T-helper 1 cell treated with Interleukin-12 subunit alpha and Interleukin-12 subunit beta and Interleukin-4 antibody, amounts not matched to agents 30 μg/mL and 1 μg/mL, for 36 hours (primary cell): ENCODE measurements at regions not wholly inside any gene's neighbourhood (a gene's known extent, or its start where the extent isn't known, plus 50 kb on each side); places are given as distances from the start of the nearest gene placed in this dataset.
"Not testable (repeated sequence)": the region's sequence is repeated elsewhere in the genome, so short reads cannot be mapped to it uniquely, and the experiment has no call there.

ENCODE experiments used
- H3K27ac Mint-ChIP-seq: one replicate; pipeline ENCODE4 v1.8.0; 2021; ENCODE audit warnings: mild to moderate bottlenecking, mixed read lengths
- H3K27me3 Mint-ChIP-seq: one replicate; pipeline ENCODE4 v1.8.0; 2021; ENCODE audit warnings: low read depth, mixed read lengths
- H3K36me3 Mint-ChIP-seq: one replicate; pipeline ENCODE4 v1.8.0; 2021; ENCODE audit warnings: low read depth, mixed read lengths
- H3K4me1 Mint-ChIP-seq: one replicate; pipeline ENCODE4 v1.8.0; 2021; ENCODE audit warnings: low read depth, mixed read lengths
- H3K4me3 Mint-ChIP-seq: one replicate; pipeline ENCODE4 v1.8.0; 2021; ENCODE audit warnings: mild to moderate bottlenecking, moderate library complexity, mixed read lengths
- H3K9me3 Mint-ChIP-seq: one replicate; pipeline ENCODE4 v1.8.0; 2021; ENCODE audit warnings: mixed read lengths

GRCh38 chr6:156590482-156590881 lies 186.7 kb upstream of the ARID1B start:
- Mint-ChIP-seq H3K4me1 (no peaks in the 10 kb centered on the region), H3K27ac (no peak overlapping the region), H3K4me3 (no peak overlapping the region), H3K27me3 (peaks cover 9% of the 10 kb centered on the region), H3K36me3 (no peaks in the 10 kb centered on the region), H3K9me3 (no peaks in the 10 kb centered on the region)

DNA sequence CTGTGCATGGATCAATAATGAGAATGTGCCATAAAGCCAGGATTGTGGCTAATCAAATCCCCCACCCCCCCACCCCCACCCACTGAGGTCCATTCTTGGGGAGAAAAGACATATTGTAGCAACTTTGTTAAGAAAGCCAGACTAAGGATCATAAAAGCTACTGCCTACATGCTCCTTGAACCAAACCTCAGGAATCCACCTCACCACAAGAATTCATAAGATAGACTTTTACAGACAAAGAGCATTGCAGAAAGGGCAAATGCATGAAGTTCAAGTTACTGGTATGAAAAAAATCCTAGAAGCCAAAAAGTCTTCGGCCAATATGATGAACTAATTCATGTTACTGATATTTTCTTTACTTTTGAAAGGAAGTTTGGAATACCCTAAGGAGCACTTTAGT lies 187.9 kb upstream of the ARID1B start:
- peaks cover 9% of the 10 kb centered on the region for H3K27me3 Mint-ChIP-seq
- no peaks in the 10 kb centered on the region for H3K36me3 Mint-ChIP-seq
- H3K4me1 Mint-ChIP-seq = no peaks in the 10 kb centered on the region
- H3K9me3 Mint-ChIP-seq = no peaks in the 10 kb centered on the region
- H3K4me3 Mint-ChIP-seq = no peak overlapping the region
- H3K27ac Mint-ChIP-seq = no peak overlapping the region

GRCh38 chr6:156587751-156588301 lies 189.4 kb upstream of the ARID1B start:
- Mint-ChIP-seq H3K9me3 (no peaks in the 10 kb centered on the region), H3K27me3 (peaks cover 9% of the 10 kb centered on the region), H3K27ac (no peak overlapping the region), H3K4me1 (no peaks in the 10 kb centered on the region), H3K36me3 (no peaks in the 10 kb centered on the region), H3K4me3 (no peak overlapping the region)

- Mint-ChIP-seq H3K9me3 (no peaks in the 10 kb centered on the region), H3K36me3 (no peaks in the 10 kb centered on the region), H3K4me1 (no peaks in the 10 kb centered on the region), H3K4me3 (no peak overlapping the region), H3K27me3 (peaks cover 5% of the 10 kb centered on the region), H3K27ac (no peak overlapping the region)
Measured at GRCh38 chr6:156587071-156587470, 190.1 kb upstream of the ARID1B start.

- Mint-ChIP-seq H3K4me1 (no peaks in the 10 kb centered on the region), H3K27ac (no peak overlapping the region), H3K27me3 (no peaks in the 10 kb centered on the region)
Measured at GRCh38 chr6:156585859-156586258, 191.3 kb upstream of the ARID1B start.

GRCh38 chr6:156584121-156584520 lies 193.1 kb upstream of the ARID1B start:
- H3K4me1 Mint-ChIP-seq, H3K27ac Mint-ChIP-seq, H3K9me3 Mint-ChIP-seq, H3K27me3 Mint-ChIP-seq, H3K4me3 Mint-ChIP-seq, H3K36me3 Mint-ChIP-seq: not testable (repeated sequence)

More at GRCh38 chr6:156585859-156586258, 191.3 kb upstream of the ARID1B start:
- Mint-ChIP-seq H3K36me3 (no peaks in the 10 kb centered on the region), H3K4me3 (no peak overlapping the region), H3K9me3 (no peaks in the 10 kb centered on the region)

GRCh38 chr6:156583083-156583482 lies 194.1 kb upstream of the ARID1B start:
- Mint-ChIP-seq H3K27me3 (no peaks in the 10 kb centered on the region), H3K36me3 (peaks cover 1% of the 10 kb centered on the region), H3K9me3 (peaks cover 14% of the 10 kb centered on the region), H3K27ac (no peak overlapping the region), H3K4me1 (no peaks in the 10 kb centered on the region), H3K4me3 (no peak overlapping the region)

DNA sequence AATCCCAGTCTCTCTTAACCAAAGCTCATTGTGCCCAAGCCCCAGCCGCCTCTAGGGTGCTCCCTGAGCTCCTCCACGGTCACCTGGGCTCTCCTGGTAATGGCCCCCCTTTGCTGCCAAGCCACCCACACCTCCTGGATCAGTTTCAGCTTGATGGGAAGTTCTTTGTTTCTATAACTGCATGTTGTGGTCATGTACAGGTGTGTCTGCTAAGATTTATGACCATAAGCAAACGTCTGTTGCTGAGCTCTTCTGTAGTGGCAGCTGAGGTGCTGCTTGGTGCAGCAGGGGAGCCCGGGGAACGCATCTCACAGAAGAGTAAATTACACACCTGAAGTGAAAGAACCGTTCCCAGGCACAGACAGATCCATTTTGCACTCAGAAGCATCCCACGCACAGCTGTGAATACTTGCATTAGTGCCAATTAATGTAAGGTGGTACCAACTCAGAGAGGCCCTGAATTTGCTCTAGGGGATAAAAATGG lies 194.6 kb upstream of the ARID1B start:
- Mint-ChIP-seq H3K4me1 (no peaks in the 10 kb centered on the region), H3K36me3 (peaks cover 1% of the 10 kb centered on the region), H3K27ac (no peak overlapping the region), H3K27me3 (no peaks in the 10 kb centered on the region), H3K9me3 (peaks cover 19% of the 10 kb centered on the region), H3K4me3 (no peak overlapping the region)

DNA sequence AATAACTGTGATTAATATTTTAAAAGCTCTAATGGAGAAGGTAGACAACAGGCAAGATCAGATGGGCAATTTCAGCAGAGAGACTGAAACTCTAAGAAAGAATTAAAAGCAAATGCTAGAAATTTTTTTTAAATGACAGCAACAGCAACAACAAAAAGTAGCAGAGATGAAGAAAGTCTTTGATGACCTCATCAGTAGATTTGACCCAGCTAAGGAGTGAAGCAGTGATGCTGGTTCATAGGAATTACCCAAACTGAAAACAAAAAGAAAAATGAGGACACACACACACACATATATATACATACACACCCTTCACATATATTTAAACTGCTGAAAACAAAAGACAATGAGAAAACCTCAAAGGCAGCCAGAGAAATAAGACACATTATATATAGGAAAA lies 197.6 kb upstream of the ARID1B start:
- Mint-ChIP-seq H3K4me3 (no peak overlapping the region), H3K4me1 (no peaks in the 10 kb centered on the region), H3K27me3 (no peaks in the 10 kb centered on the region), H3K36me3 (peaks cover 1% of the 10 kb centered on the region), H3K27ac (no peak overlapping the region), H3K9me3 (peaks cover 27% of the 10 kb centered on the region)

- Mint-ChIP-seq H3K36me3 (peaks cover 1% of the 10 kb centered on the region), H3K27ac (no peak overlapping the region), H3K9me3 (peaks cover 27% of the 10 kb centered on the region), H3K4me1 (no peaks in the 10 kb centered on the region), H3K4me3 (no peak overlapping the region), H3K27me3 (no peaks in the 10 kb centered on the region)
Measured at GRCh38 chr6:156577749-156578148, 199.4 kb upstream of the ARID1B start.

GRCh38 chr6:156575361-156575760 lies 201.8 kb upstream of the ARID1B start:
- Mint-ChIP-seq H3K27ac (no peak overlapping the region), H3K4me1 (no peaks in the 10 kb centered on the region), H3K36me3 (peaks cover 1% of the 10 kb centered on the region), H3K9me3 (peaks cover 27% of the 10 kb centered on the region), H3K4me3 (no peak overlapping the region), H3K27me3 (no peaks in the 10 kb centered on the region)

- no peak overlapping the region for H3K27ac Mint-ChIP-seq
- H3K4me1 Mint-ChIP-seq = peaks cover 4% of the 10 kb centered on the region
- no peak overlapping the region for H3K4me3 Mint-ChIP-seq
- peaks cover 6% of the 10 kb centered on the region for H3K27me3 Mint-ChIP-seq
- H3K9me3 Mint-ChIP-seq = peaks cover 10% of the 10 kb centered on the region
- H3K36me3 Mint-ChIP-seq = no peaks in the 10 kb centered on the region
Measured at GRCh38 chr6:156564807-156565149, 212.4 kb upstream of the ARID1B start.

DNA sequence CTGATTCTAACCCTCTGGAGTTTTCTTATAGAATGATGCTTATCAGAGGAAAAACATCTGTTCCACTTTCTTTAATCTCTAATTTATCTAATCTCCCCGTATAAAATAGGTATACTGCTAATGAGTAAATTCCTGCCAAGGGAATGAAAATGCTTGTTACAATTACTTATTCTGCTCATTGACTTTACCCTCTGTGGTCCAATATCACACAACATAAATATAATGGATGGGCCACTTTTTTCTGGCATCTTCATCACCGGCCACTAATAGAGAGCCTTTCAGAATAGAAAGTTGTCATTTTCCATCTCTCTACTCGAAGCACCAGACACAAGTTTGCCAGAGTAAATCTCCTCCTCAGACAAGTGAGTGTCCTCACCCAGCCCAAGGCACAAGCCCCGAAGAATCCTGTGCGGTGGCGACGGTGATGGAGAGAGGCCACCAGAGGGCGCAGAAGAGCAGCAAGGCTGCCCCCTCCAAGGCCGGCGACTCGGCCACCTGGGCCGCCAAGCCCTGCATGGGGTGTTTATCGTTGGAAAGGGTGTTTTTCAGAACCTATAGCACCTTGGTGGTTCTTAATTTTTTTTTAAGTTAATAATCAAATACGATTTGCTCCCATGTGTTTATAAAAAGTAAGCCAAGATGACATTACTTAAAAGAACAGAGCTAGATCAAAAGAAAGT lies 212.9 kb upstream of the ARID1B start:
- Mint-ChIP-seq H3K36me3 (no peaks in the 10 kb centered on the region), H3K27ac (no peak overlapping the region)

DNA sequence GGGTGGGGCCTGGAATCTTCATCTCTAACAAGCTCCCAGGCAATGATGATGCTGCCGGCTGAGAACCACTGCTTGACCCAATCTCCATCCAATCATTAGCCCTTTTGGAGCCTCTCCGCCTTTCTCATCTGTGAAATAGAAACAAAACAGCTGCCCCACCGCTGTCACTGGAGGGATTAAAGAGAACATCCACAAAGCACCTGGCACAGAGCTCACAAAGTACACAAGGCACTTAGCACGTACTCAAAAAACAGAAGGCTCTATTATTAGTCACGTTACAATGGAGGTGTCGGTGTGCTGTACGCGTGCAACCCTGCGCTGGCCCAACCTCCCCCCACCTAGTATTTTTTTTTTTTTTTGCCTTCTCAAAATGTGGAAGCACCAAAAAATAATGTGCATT lies 213.5 kb upstream of the ARID1B start:
- Mint-ChIP-seq H3K9me3 (peaks cover 12% of the 10 kb centered on the region), H3K27ac (no peak overlapping the region), H3K36me3 (no peaks in the 10 kb centered on the region), H3K27me3 (peaks cover 6% of the 10 kb centered on the region), H3K4me3 (no peak overlapping the region), H3K4me1 (peaks cover 4% of the 10 kb centered on the region)

More for the DNA sequence above, 212.9 kb upstream of the ARID1B start:
- Mint-ChIP-seq H3K4me1 (peaks cover 4% of the 10 kb centered on the region), H3K4me3 (no peak overlapping the region), H3K27me3 (peaks cover 6% of the 10 kb centered on the region), H3K9me3 (peaks cover 12% of the 10 kb centered on the region)

DNA sequence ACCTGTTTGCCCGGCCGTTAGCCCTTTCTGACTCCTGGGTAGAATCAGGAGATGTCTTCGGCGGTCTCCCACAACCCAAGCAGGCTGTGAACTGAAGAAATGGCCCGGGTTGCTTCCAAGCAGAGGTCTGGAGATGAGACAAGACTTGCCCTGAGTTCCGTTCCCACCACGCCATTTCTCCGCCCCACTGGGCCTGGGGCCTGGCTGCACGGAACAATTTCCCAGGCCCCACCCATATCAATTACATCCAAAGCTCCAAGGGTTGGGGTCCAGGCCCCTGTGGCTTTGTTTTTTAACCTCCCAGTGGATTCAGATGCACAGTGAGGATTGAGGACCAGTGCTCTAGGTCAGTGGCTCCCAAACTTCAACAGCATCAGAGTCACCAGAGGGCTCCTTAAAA lies 214.5 kb upstream of the ARID1B start:
- Mint-ChIP-seq H3K27ac (no peak overlapping the region), H3K9me3 (peaks cover 12% of the 10 kb centered on the region), H3K36me3 (no peaks in the 10 kb centered on the region), H3K27me3 (peaks cover 6% of the 10 kb centered on the region), H3K4me1 (peaks cover 4% of the 10 kb centered on the region), H3K4me3 (no peak overlapping the region)
